Lung (tissue), 11 donors: ENCODE measurements at regions not wholly inside any gene's neighbourhood (a gene's known extent, or its start where the extent isn't known, plus 50 kb on each side); places are given as distances from the start of the nearest gene placed in this dataset.

Source experiments
- ATAC-seq: fragments of 200-7000 bp; cut with Tn5 transposase; one replicate; pipeline ENCODE4 v1.9.1; 2020; ENCODE audit warnings: moderate number of reproducible peaks; ENCODE audit not compliant: insufficient read depth, low FRiP score
- DNase-seq, 3 donors: peaks; one replicate each; pipeline ENCODE4 v3.0.0-alpha.2; 2013 to 2017
- H3K27ac ChIP-seq, 2 donors: one replicate each; pipeline ENCODE4 v1.5.1; 2013; ENCODE audit warnings: mild to moderate bottlenecking in 2 of 2, moderate library complexity in 2 of 2, control low read depth in 1 of 2, inconsistent platforms in 1 of 2, low read depth in 1 of 2, low read length in 1 of 2
- H3K27me3 ChIP-seq, 3 donors: one replicate each; pipeline ENCODE4 v1.5.1; 2013; ENCODE audit warnings: low read length in 2 of 3; ENCODE audit not compliant: control insufficient read depth in 3 of 3, insufficient read depth in 3 of 3
- H3K36me3 ChIP-seq, 4 donors: one replicate each; pipeline ENCODE4 v1.5.1; 2013; ENCODE audit warnings: low read length in 4 of 4, mild to moderate bottlenecking in 1 of 4, moderate library complexity in 1 of 4; ENCODE audit not compliant: control insufficient read depth in 4 of 4, insufficient read depth in 4 of 4
- H3K4me1 ChIP-seq, 5 donors: one replicate each; pipeline ENCODE4 v1.5.1; 2013; ENCODE audit warnings: low read length in 5 of 5, mild to moderate bottlenecking in 2 of 5, moderate library complexity in 1 of 5; ENCODE audit not compliant: control insufficient read depth in 5 of 5, insufficient read depth in 5 of 5
- H3K4me3 ChIP-seq: one replicate; pipeline ENCODE4 v1.5.1; 2013; ENCODE audit warnings: mild to moderate bottlenecking, control low read depth, moderate library complexity
- H3K9ac ChIP-seq, 2 donors: one replicate each; pipeline ENCODE4 v1.5.1; 2013; ENCODE audit warnings: low read length in 2 of 2, control low read depth in 1 of 2; ENCODE audit not compliant: insufficient read depth in 1 of 2
- H3K9me3 ChIP-seq, 4 donors: one replicate each; pipeline ENCODE4 v1.5.1; 2013; ENCODE audit warnings: low read length in 3 of 4, mild to moderate bottlenecking in 1 of 4, moderate library complexity in 1 of 4; ENCODE audit not compliant: control insufficient read depth in 4 of 4, insufficient read depth in 3 of 4
- CTCF ChIP-seq: IDR thresholded peaks from 2 replicates; pipeline ENCODE4 v1.5.1; 2012; ENCODE audit warnings: mild to moderate bottlenecking; ENCODE audit errors: control extremely low read depth, extremely low read depth
- WGBS, 2 donors: extraction: QIAGEN DNeasy Blood & Tissue Kit; methylation state at CpG; one replicate each; pipeline ENCODE4 v1.1.7; 2013; 5-methylcytosine and 5-hydroxymethylcytosine counted together
- donor health status: control.
- donor health status: control.
- donor health status: Bipolar disorder and iron deficiency.
- donor health status: healthy.
- donor health status: DM: yes; HTN: yes; CAD: no.

- H3K9ac ChIP-seq: no peak overlapping the region
- TF ChIP-seq CTCF: no peak
- 83 to 87% methylated on average over 1 of the region's 1 CpG for WGBS, 2 donors
- H3K4me3 ChIP-seq: no peak overlapping the region
- H3K4me1 ChIP-seq: peaks cover 0 to 5% (median 0%) of the 10 kb centered on the region in 5 donors
- no peak overlapping the region for H3K27ac ChIP-seq
- ATAC-seq: no peak
- no peaks in the 10 kb centered on the region for H3K36me3 ChIP-seq
- H3K9me3 ChIP-seq: no peaks in the 10 kb centered on the region
- no peak for DNase-seq
- H3K27me3 ChIP-seq: no peaks in the 10 kb centered on the region
These were observed 268.9 kb upstream of the KCNMB2 start for GRCh38 chr3:178267158-178267844.

GRCh38 chr3:178270838-178271237 is 265.4 kb upstream of the KCNMB2 start:
- 95 to 97% methylated on average over 4 of the region's 4 CpGs for WGBS, 2 donors
- Histone ChIP-seq H3K27ac (no peak overlapping the region), H3K9ac (no peak overlapping the region), H3K4me3 (no peak overlapping the region), H3K9me3 (no peaks in the 10 kb centered on the region), H3K36me3 (no peaks in the 10 kb centered on the region), H3K4me1 (no peaks in the 10 kb centered on the region), H3K27me3 (no peaks in the 10 kb centered on the region)
- ATAC-seq (no peak), DNase-seq (no peak)
- TF ChIP-seq CTCF: no peak

GRCh38 chr3:178271740-178272387 is 264.4 kb upstream of the KCNMB2 start:
- WGBS, 2 donors: 67 to 69% methylated on average over 3 of the region's 3 CpGs
- no peaks in the 10 kb centered on the region for H3K27me3 ChIP-seq

More at GRCh38 chr3:178271740-178272387, 264.4 kb upstream of the KCNMB2 start:
- no peak for DNase-seq
- no peak overlapping the region for H3K4me3 ChIP-seq
- TF ChIP-seq CTCF: no peak
- no peak for ATAC-seq
- no peaks in the 10 kb centered on the region for H3K4me1 ChIP-seq
- no peak overlapping the region for H3K27ac ChIP-seq
- H3K36me3 ChIP-seq: no peaks in the 10 kb centered on the region
- no peak overlapping the region for H3K9ac ChIP-seq
- H3K9me3 ChIP-seq: no peaks in the 10 kb centered on the region
